Stimulated activated CD8-positive, alpha-beta memory T cell treated with anti-CD3 and anti-CD28 coated beads, Interleukin-12 subunit alpha, Interleukin-12 subunit beta, amount 100 ng/mL, for 4 hours (primary cell): ENCODE measurements at regions not wholly inside any gene's neighbourhood (a gene's known extent, or its start where the extent isn't known, plus 50 kb on each side); places are given as distances from the start of the nearest gene placed in this dataset.
"Not testable (repeated sequence)": the region's sequence is repeated elsewhere in the genome, so short reads cannot be mapped to it uniquely, and the experiment has no call there.

ENCODE experiments used
- DNase-seq: peaks from one replicate; pipeline ENCODE4 v3.0.0-alpha.2; 2020; ENCODE audit warnings: low read depth

GRCh38 chr11:79648766-79649520, 208.1 kb upstream of the TENM4 start:
- no peak for DNase-seq

- DNase-seq: no peak
Observed at GRCh38 chr11:79637219-79637618, 196.4 kb upstream of the TENM4 start.

- no peak for DNase-seq
Observed at GRCh38 chr11:79634905-79635304, 194.1 kb upstream of the TENM4 start.

GRCh38 chr11:79627281-79627680, 186.5 kb upstream of the TENM4 start:
- DNase-seq: no peak

- no peak for DNase-seq
Observed at GRCh38 chr11:79626135-79627075, 185.6 kb upstream of the TENM4 start.

GRCh38 chr11:79623375-79623774, 182.5 kb upstream of the TENM4 start:
- DNase-seq: no peak

- no peak for DNase-seq
Observed at GRCh38 chr11:79617561-79617960, 176.7 kb upstream of the TENM4 start.

- no peak for DNase-seq
Observed at GRCh38 chr11:79616392-79616851, 175.6 kb upstream of the TENM4 start.

- no peak for DNase-seq
Observed at GRCh38 chr11:79615425-79615824, 174.6 kb upstream of the TENM4 start.

GRCh38 chr11:79610678-79611077, 169.8 kb upstream of the TENM4 start:
- no peak for DNase-seq

- DNase-seq: no peak
Observed at GRCh38 chr11:79610139-79610538, 169.3 kb upstream of the TENM4 start.

GRCh38 chr11:79609511-79609910, 168.7 kb upstream of the TENM4 start:
- no peak for DNase-seq

GRCh38 chr11:79606461-79606860, 165.6 kb upstream of the TENM4 start:
- not testable (repeated sequence) for DNase-seq

- no peak for DNase-seq
Observed at GRCh38 chr11:79600711-79601110, 159.9 kb upstream of the TENM4 start.

GRCh38 chr11:79594834-79595233, 154.0 kb upstream of the TENM4 start:
- no peak for DNase-seq

- DNase-seq: no peak
Observed at GRCh38 chr11:79592824-79593223, 152.0 kb upstream of the TENM4 start.

- DNase-seq: no peak
Observed at GRCh38 chr11:79592406-79592805, 151.6 kb upstream of the TENM4 start.

GRCh38 chr11:79582434-79582833, 141.6 kb upstream of the TENM4 start:
- DNase-seq: no peak

GRCh38 chr11:79579063-79579462, 138.2 kb upstream of the TENM4 start:
- DNase-seq: no peak

- no peak for DNase-seq
Observed at GRCh38 chr11:79578116-79578515, 137.3 kb upstream of the TENM4 start.

- DNase-seq: no peak
Observed at GRCh38 chr11:79575701-79576100, 134.9 kb upstream of the TENM4 start.

GRCh38 chr11:79570104-79570503, 129.3 kb upstream of the TENM4 start:
- DNase-seq: no peak

GRCh38 chr11:79564288-79564925, 123.6 kb upstream of the TENM4 start:
- no peak for DNase-seq
